MCF 10A (cell line): ENCODE measurements at regions not wholly inside any gene's neighbourhood (a gene's known extent, or its start where the extent isn't known, plus 50 kb on each side); places are given as distances from the start of the nearest gene placed in this dataset.
A peak's percentile ranks its signal among the peaks of the same experiment; 100 is the strongest.

Experiments
- BruUV-seq: library from RNA; stranded (reverse); fragments of 400-500 nt; replicated peaks from 2 replicates; lab custom pipeline; 2021; lab: Mats Ljungman, UMichigan
- CTCF ChIA-PET: fragments of 300-600 bp; sonication (Branson Sonifier 250); formaldehyde crosslinking; extraction: SDS; loops from one replicate; lab custom pipeline; 2021; ENCODE audit warnings: antibody characterized with exemption, inconsistent platforms; lab: Yijun Ruan, JAX
- POLR2A ChIA-PET: fragments of 300-600, 350-650 bp; sonication (Branson Sonifier 250); formaldehyde crosslinking; extraction: SDS; loops from one replicate; lab custom pipeline; 2020; ENCODE audit warnings: antibody characterized with exemption, inconsistent platforms; lab: Yijun Ruan, JAX
- DNase-seq: peaks from one replicate; pipeline ENCODE4 v3.0.0-alpha.2; 2018; ENCODE audit not compliant: unreplicated experiment
- H3K27ac Mint-ChIP-seq: one replicate; pipeline ENCODE4 v1.8.0; 2022; ENCODE audit warnings: mild to moderate bottlenecking, low read depth, mixed read lengths; ENCODE audit not compliant: unreplicated experiment
- H3K27me3 Mint-ChIP-seq: one replicate; pipeline ENCODE4 v1.8.0; 2022; ENCODE audit warnings: mixed read lengths; ENCODE audit not compliant: insufficient read depth, unreplicated experiment
- H3K36me3 Mint-ChIP-seq: one replicate; pipeline ENCODE4 v1.8.0; 2022; ENCODE audit warnings: mild to moderate bottlenecking, moderate library complexity, mixed read lengths; ENCODE audit not compliant: insufficient read depth, unreplicated experiment
- H3K4me1 Mint-ChIP-seq: one replicate; pipeline ENCODE4 v1.8.0; 2022; ENCODE audit warnings: mixed read lengths; ENCODE audit not compliant: insufficient read depth, unreplicated experiment
- H3K4me3 Mint-ChIP-seq: one replicate; pipeline ENCODE4 v1.8.0; 2022; ENCODE audit warnings: mild to moderate bottlenecking, moderate library complexity, mixed read lengths; ENCODE audit not compliant: unreplicated experiment
- H3K9me3 Mint-ChIP-seq: one replicate; pipeline ENCODE4 v1.8.0; 2022; ENCODE audit warnings: mixed read lengths; ENCODE audit not compliant: unreplicated experiment
- CTCF ChIP-seq: fragments of 200-600 bp; IDR thresholded peaks from one replicate; pipeline ENCODE4 v1.8.0; 2022; ENCODE audit warnings: antibody characterized with exemption, mild to moderate bottlenecking; ENCODE audit not compliant: unreplicated experiment
- intact Hi-C: fragments of 100-400 bp; cut with micrococcal nuclease; formaldehyde crosslinking; loops from 2 replicates; pipeline ENCODE4 v1.14.1; 2022

- no peak for TF ChIP-seq CTCF
- ChIA-PET POLR2A (no interaction called here), CTCF (interaction anchor here (0.6 to 1.8 kb wide), 3 partner anchors 12 to 85 kb away, joined by 3 to 6 read pairs (median 5); no protein-coding TSS in a partner anchor)
- H3K4me3 Mint-ChIP-seq = no peak overlapping the region
- no peak for DNase-seq
- BruUV-seq = no TSS peak
- intact Hi-C loops = loop anchor here (5.0 kb wide), 1 partner anchor 211 kb away; the partner anchor contains the start of gene GLI2
- H3K4me1 Mint-ChIP-seq = no peaks in the 10 kb centered on the region
- H3K27me3 Mint-ChIP-seq = no peaks in the 10 kb centered on the region
- no peaks in the 10 kb centered on the region for H3K9me3 Mint-ChIP-seq
- H3K36me3 Mint-ChIP-seq = no peaks in the 10 kb centered on the region
- no peak overlapping the region for H3K27ac Mint-ChIP-seq
These were observed 212.5 kb downstream of the GLI2 start for GRCh38 chr2:120947982-120948661.

- BruUV-seq = no TSS peak
- ChIA-PET CTCF (interaction anchor here (0.9 to 1.8 kb wide), 3 partner anchors 12 to 128 kb away, joined by 3 to 6 read pairs (median 5); no protein-coding TSS in a partner anchor), POLR2A (interaction anchor here (0.6 kb wide), 1 partner anchor 10 kb away, joined by 3 read pairs; no protein-coding TSS in a partner anchor)
- no peak for TF ChIP-seq CTCF
- intact Hi-C loops = loop anchor here (1.0 to 5.0 kb wide), 2 partner anchors 211 to 253 kb away; partner anchors contain the start of gene GLI2
- no peak for DNase-seq
- H3K4me1 Mint-ChIP-seq = no peaks in the 10 kb centered on the region
- no peaks in the 10 kb centered on the region for H3K9me3 Mint-ChIP-seq
- H3K27ac Mint-ChIP-seq = no peak overlapping the region
- H3K27me3 Mint-ChIP-seq = no peaks in the 10 kb centered on the region
- H3K4me3 Mint-ChIP-seq = no peak overlapping the region
- H3K36me3 Mint-ChIP-seq = no peaks in the 10 kb centered on the region
These were observed 213.0 kb downstream of the GLI2 start for GRCh38 chr2:120948662-120949011.

GRCh38 chr2:120949027-120949956 lies 213.6 kb downstream of the GLI2 start:
- no peak overlapping the region for H3K27ac Mint-ChIP-seq
- no TSS peak for BruUV-seq

More at GRCh38 chr2:120949027-120949956, 213.6 kb downstream of the GLI2 start:
- H3K4me3 Mint-ChIP-seq = no peak overlapping the region
- DNase-seq = peak; percentile 47
- no peaks in the 10 kb centered on the region for H3K27me3 Mint-ChIP-seq
- no peaks in the 10 kb centered on the region for H3K9me3 Mint-ChIP-seq
- TF ChIP-seq CTCF = peak; percentile 29
- CTCF ChIA-PET = interaction anchor here (0.9 to 1.8 kb wide), 3 partner anchors 13 to 128 kb away, joined by 3 to 6 read pairs (median 5); no protein-coding TSS in a partner anchor
- no peaks in the 10 kb centered on the region for H3K36me3 Mint-ChIP-seq
- no peaks in the 10 kb centered on the region for H3K4me1 Mint-ChIP-seq
- POLR2A ChIA-PET = interaction anchor here (0.6 kb wide), 1 partner anchor 11 kb away, joined by 3 read pairs; no protein-coding TSS in a partner anchor
- intact Hi-C loops = loop anchor here (1.0 to 5.0 kb wide), 2 partner anchors 212 to 254 kb away; partner anchors contain the start of gene GLI2
